Esophagus squamous epithelium (tissue), 5 donors: ENCODE measurements at regions not wholly inside any gene's neighbourhood (a gene's known extent, or its start where the extent isn't known, plus 50 kb on each side); places are given as distances from the start of the nearest gene placed in this dataset.

Experiments used
- DNase-seq: peaks from one replicate; lab custom pipeline; 2025; lab: John Stamatoyannopoulos, UW
- H3K27ac ChIP-seq, 4 donors: fragments of 200-600 bp; sonication (generic); one replicate each; pipeline ENCODE4 v1.5.1; 2016 to 2019; ENCODE audit warnings: mild to moderate bottlenecking in 1 of 4
- H3K27me3 ChIP-seq, 4 donors: fragments of 200-600 bp; sonication (generic); 1 replicate in 3 of 4; 2 replicates in 1 of 4; pipeline versions ENCODE4 v1.5.1 to v1.6.0; 2017 to 2021; ENCODE audit warnings: antibody characterized with exemption in 1 of 4
- H3K36me3 ChIP-seq, 3 donors: fragments of 200-600 bp; sonication (generic); one replicate each; pipeline ENCODE4 v1.5.1; 2016 to 2019
- H3K4me1 ChIP-seq, 3 donors: fragments of 200-600 bp; sonication (generic); one replicate each; pipeline ENCODE4 v1.5.1; 2017 to 2019
- H3K4me3 ChIP-seq, 4 donors: fragments of 200-600 bp; sonication (generic); 1 replicate in 3 of 4; 2 replicates in 1 of 4; pipeline ENCODE4 v1.5.1; 2016 to 2019; ENCODE audit warnings: mild to moderate bottlenecking in 2 of 4, moderate library complexity in 1 of 4
- H3K9me3 ChIP-seq, 3 donors: fragments of 200-600 bp; sonication (generic); one replicate each; pipeline ENCODE4 v1.5.1; 2016 to 2019
- CTCF ChIP-seq, 6 experiments: fragments of 450-650 bp in 4 of 6; fragments of 200-600 bp in 2 of 6; sonication (generic) in 2 of 6; IDR thresholded peaks; one replicate each; pipeline ENCODE4 v1.5.1; 2016 to 2019; ENCODE audit warnings: antibody characterized with exemption in 6 of 6, mild to moderate bottlenecking in 4 of 6, moderate library complexity in 4 of 6
- POLR2A ChIP-seq, 4 donors: fragments of 450-650 bp; IDR thresholded peaks; one replicate each; pipeline ENCODE4 v1.6.1; 2017; ENCODE audit warnings: antibody characterized with exemption in 4 of 4, mild to moderate bottlenecking in 4 of 4, moderate library complexity in 3 of 4
- WGBS, 2 donors: methylation state at CpG; one replicate each; pipeline ENCODE4 v1.1.5; 2018; 5-methylcytosine and 5-hydroxymethylcytosine counted together
- intact Hi-C: fragments of 100-400 bp; cut with DNase I; formaldehyde crosslinking; loops from one replicate; pipeline ENCODE4 v1.15.0; 2022
- donor health status: DM: yes; HTN: yes; CAD: no.

- intact Hi-C loops = no loop called here
- Histone ChIP-seq H3K9me3 (no peaks in the 10 kb centered on the region), H3K36me3 (no peaks in the 10 kb centered on the region), H3K4me3 (no peak overlapping the region), H3K4me1 (no peaks in the 10 kb centered on the region), H3K27ac (no peak overlapping the region), H3K27me3 (no peaks in the 10 kb centered on the region)
- no peak for TF ChIP-seq CTCF (IDR thresholded peaks at IDR 0.05)
- TF ChIP-seq POLR2A (IDR thresholded peaks at IDR 0.05) = no peak
- 48 to 57% methylated on average over 3 of the region's 3 CpGs for WGBS, 2 donors
- no peak for DNase-seq
Measured at GRCh38 chr5:164255598-164256213, 750.3 kb downstream of the MAT2B start.

GRCh38 chr5:164256351-164256750 lies 750.9 kb downstream of the MAT2B start:
- Histone ChIP-seq H3K9me3 (no peaks in the 10 kb centered on the region), H3K27me3 (no peaks in the 10 kb centered on the region), H3K36me3 (no peaks in the 10 kb centered on the region), H3K27ac (no peak overlapping the region), H3K4me1 (no peaks in the 10 kb centered on the region), H3K4me3 (no peak overlapping the region)
- 50 to 67% methylated on average over 1 of the region's 1 CpG for WGBS, 2 donors
- TF ChIP-seq POLR2A (IDR thresholded peaks at IDR 0.05) (no peak), CTCF (IDR thresholded peaks at IDR 0.05) (no peak)
- intact Hi-C loops = no loop called here
- DNase-seq = no peak

GRCh38 chr5:164256954-164257353 lies 751.5 kb downstream of the MAT2B start:
- TF ChIP-seq POLR2A (IDR thresholded peaks at IDR 0.05) = no peak
- TF ChIP-seq CTCF (IDR thresholded peaks at IDR 0.05) = no peak
- intact Hi-C loops = no loop called here
- Histone ChIP-seq H3K36me3 (no peaks in the 10 kb centered on the region), H3K4me1 (no peaks in the 10 kb centered on the region), H3K9me3 (no peaks in the 10 kb centered on the region), H3K4me3 (no peak overlapping the region), H3K27ac (no peak overlapping the region), H3K27me3 (no peaks in the 10 kb centered on the region)
- DNase-seq = no peak
- WGBS, 2 donors = 85 to 91% methylated on average over 2 of the region's 2 CpGs

- Histone ChIP-seq H3K36me3 (no peaks in the 10 kb centered on the region), H3K27ac (no peak overlapping the region), H3K27me3 (no peaks in the 10 kb centered on the region), H3K9me3 (no peaks in the 10 kb centered on the region), H3K4me1 (no peaks in the 10 kb centered on the region), H3K4me3 (no peak overlapping the region)
- TF ChIP-seq POLR2A (IDR thresholded peaks at IDR 0.05) = no peak
- TF ChIP-seq CTCF (IDR thresholded peaks at IDR 0.05) = no peak
- intact Hi-C loops = no loop called here
- 14 to 26% methylated on average over 1 of the region's 1 CpG for WGBS, 2 donors
- DNase-seq = no peak
Measured at GRCh38 chr5:164265566-164265965, 760.1 kb downstream of the MAT2B start.

- intact Hi-C loops = no loop called here
- no peak for DNase-seq
- TF ChIP-seq CTCF (IDR thresholded peaks at IDR 0.05) = no peak
- TF ChIP-seq POLR2A (IDR thresholded peaks at IDR 0.05) = no peak
Measured at GRCh38 chr5:164266571-164266970, 761.2 kb downstream of the MAT2B start.

More at GRCh38 chr5:164266571-164266970, 761.2 kb downstream of the MAT2B start:
- no peaks in the 10 kb centered on the region for H3K4me1 ChIP-seq
- H3K27me3 ChIP-seq = no peaks in the 10 kb centered on the region
- no peak overlapping the region for H3K4me3 ChIP-seq
- no peak overlapping the region for H3K27ac ChIP-seq
- H3K36me3 ChIP-seq = no peaks in the 10 kb centered on the region
- H3K9me3 ChIP-seq = no peaks in the 10 kb centered on the region
- 84 to 87% methylated on average over 2 of the region's 2 CpGs for WGBS, 2 donors
